ENCODE measurements at regions not wholly inside any gene's neighbourhood (a gene's known extent, or its start where the extent isn't known, plus 50 kb on each side); places are given as distances from the start of the nearest gene placed in this dataset.

GRCh38 chr3:25938566-25939325 is 148.9 kb downstream of the OXSM start:
- H3K36me3 ChIP-seq (ENCODE audit: control insufficient read depth in 2 of 2, extremely low read depth in 1 of 2, insufficient read depth in 2 of 2, low read length in 2 of 2) = no peaks in the 10 kb centered on the region
- no peak overlapping the region for H3K4me3 ChIP-seq (replicated peaks in 1 of 3; ENCODE audit: insufficient read depth in 1 of 3, low read depth in 1 of 3, low read length in 3 of 3)
- intact Hi-C loops (cut with micrococcal nuclease) (no loop called here), dilution Hi-C loops (cut with MboI; ENCODE audit: extremely low pct_ligation_motif_present, low sequenced_read_pairs) (no loop called here)
- no peak for DNase-seq (ENCODE audit: low read depth, low spot score)
- no peaks in the 10 kb centered on the region for H4K20me1 ChIP-seq (replicated peaks; ENCODE audit: control insufficient read depth, extremely low read depth, insufficient read depth, low read length)
- no peaks in the 10 kb centered on the region for H3K9me1 ChIP-seq (replicated peaks; ENCODE audit: control insufficient read depth, extremely low read depth, insufficient read depth, low read length)
- ChIA-PET CTCF (no interaction called here), POLR2A (no interaction called here)
- H2AFZ ChIP-seq (ENCODE audit: low read depth, low read length) = no peak overlapping the region
- no TSS peak for BruUV-seq (replicated peaks)
- no peaks in the 10 kb centered on the region for H3K9me3 ChIP-seq (replicated peaks; ENCODE audit: control insufficient read depth, insufficient read depth, low read length)
- no peaks in the 10 kb centered on the region for H3K27me3 ChIP-seq (ENCODE audit: control insufficient read depth in 2 of 2, insufficient read depth in 2 of 2, low read length in 2 of 2)
- no peak overlapping the region for H3K27ac ChIP-seq (ENCODE audit: insufficient read depth, low read depth, low read length)
- no peaks in the 10 kb centered on the region for H3K4me1 ChIP-seq (ENCODE audit: control insufficient read depth, extremely low read depth, insufficient read depth, low read length)
- TF ChIP-seq EZH2 (IDR thresholded peaks at IDR 0.05; ENCODE audit: borderline replicate concordance, low read depth, low read length, severe bottlenecking) (no peak), CTCF (IDR thresholded peaks at IDR 0.05; ENCODE audit: extremely low read depth in 1 of 2, insufficient read depth in 1 of 2, low read depth in 1 of 2, low read length in 2 of 2) (no peak), MYC (IDR thresholded peaks at IDR 0.05; ENCODE audit: low read depth, low read length) (no peak), MAX (IDR thresholded peaks at IDR 0.05; ENCODE audit: insufficient read depth, insufficient read length) (no peak), FOS (IDR thresholded peaks at IDR 0.05; ENCODE audit: borderline replicate concordance, insufficient read depth, low read length) (no peak)
- H3K79me2 ChIP-seq (ENCODE audit: control insufficient read depth, insufficient read depth, low read length) = no peaks in the 10 kb centered on the region
- H3K4me2 ChIP-seq (ENCODE audit: insufficient read depth, low read length) = no peak overlapping the region
- no peak for FAIRE-seq
- H3K9ac ChIP-seq (replicated peaks; ENCODE audit: extremely low read depth, insufficient read depth, low read length) = no peak overlapping the region

Measured in endothelial cell of umbilical vein (primary cell).